Fibroblast of mammary gland (primary cell): ENCODE measurements at regions not wholly inside any gene's neighbourhood (a gene's known extent, or its start where the extent isn't known, plus 50 kb on each side); places are given as distances from the start of the nearest gene placed in this dataset.
A peak's percentile ranks its signal among the peaks of the same experiment; 100 is the strongest.
"Not testable (repeated sequence)": the region's sequence is repeated elsewhere in the genome, so short reads cannot be mapped to it uniquely, and the experiment has no call there.

Experiments used
- DNase-seq: peaks from one replicate; pipeline ENCODE4 v3.0.0-alpha.2; 2010; ENCODE audit warnings: low read depth
- H3K4me3 ChIP-seq: 2 replicates; pipeline ENCODE4 v1.5.1; 2011; ENCODE audit warnings: low read depth, mild to moderate bottlenecking, low read length, moderate library complexity; ENCODE audit not compliant: control insufficient read depth
- CTCF ChIP-seq: conservative IDR thresholded peaks from 2 replicates; pipeline ENCODE4 v1.5.1; 2011; ENCODE audit warnings: low read depth, low read length, inconsistent platforms; ENCODE audit not compliant: control insufficient read depth, insufficient read depth

- no peak for TF ChIP-seq CTCF
- DNase-seq = no peak
Observed at GRCh38 chr15:70578196-70578595, 185.2 kb downstream of the UACA start.

DNA sequence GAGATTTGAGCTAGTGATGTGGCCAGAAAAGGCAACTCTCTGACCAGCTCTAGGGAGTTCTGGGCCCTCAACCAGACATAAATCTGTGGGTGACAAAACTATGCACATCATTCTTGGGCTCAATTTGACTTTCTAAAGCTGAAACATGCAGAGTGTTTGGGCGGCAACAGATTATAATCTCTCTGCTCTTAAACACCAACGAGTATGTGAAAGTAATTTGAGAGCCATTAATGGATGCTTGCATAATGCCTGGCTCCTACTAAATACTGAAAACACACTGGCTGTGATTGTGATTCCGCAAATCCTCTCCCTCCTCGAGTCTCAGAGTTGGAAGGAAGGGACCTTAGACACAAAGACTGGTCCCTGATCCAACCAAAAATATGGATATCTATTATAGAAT lies 186.7 kb downstream of the UACA start:
- DNase-seq = no peak

More at GRCh38 chr15:70578196-70578595, 185.2 kb downstream of the UACA start:
- no peak overlapping the region for H3K4me3 ChIP-seq

GRCh38 chr15:70576276-70576675 lies 187.1 kb downstream of the UACA start:
- no peak for DNase-seq
- no peak for TF ChIP-seq CTCF
- H3K4me3 ChIP-seq = no peak overlapping the region

More for the DNA sequence above, 186.7 kb downstream of the UACA start:
- H3K4me3 ChIP-seq = no peak overlapping the region
- no peak for TF ChIP-seq CTCF

DNA sequence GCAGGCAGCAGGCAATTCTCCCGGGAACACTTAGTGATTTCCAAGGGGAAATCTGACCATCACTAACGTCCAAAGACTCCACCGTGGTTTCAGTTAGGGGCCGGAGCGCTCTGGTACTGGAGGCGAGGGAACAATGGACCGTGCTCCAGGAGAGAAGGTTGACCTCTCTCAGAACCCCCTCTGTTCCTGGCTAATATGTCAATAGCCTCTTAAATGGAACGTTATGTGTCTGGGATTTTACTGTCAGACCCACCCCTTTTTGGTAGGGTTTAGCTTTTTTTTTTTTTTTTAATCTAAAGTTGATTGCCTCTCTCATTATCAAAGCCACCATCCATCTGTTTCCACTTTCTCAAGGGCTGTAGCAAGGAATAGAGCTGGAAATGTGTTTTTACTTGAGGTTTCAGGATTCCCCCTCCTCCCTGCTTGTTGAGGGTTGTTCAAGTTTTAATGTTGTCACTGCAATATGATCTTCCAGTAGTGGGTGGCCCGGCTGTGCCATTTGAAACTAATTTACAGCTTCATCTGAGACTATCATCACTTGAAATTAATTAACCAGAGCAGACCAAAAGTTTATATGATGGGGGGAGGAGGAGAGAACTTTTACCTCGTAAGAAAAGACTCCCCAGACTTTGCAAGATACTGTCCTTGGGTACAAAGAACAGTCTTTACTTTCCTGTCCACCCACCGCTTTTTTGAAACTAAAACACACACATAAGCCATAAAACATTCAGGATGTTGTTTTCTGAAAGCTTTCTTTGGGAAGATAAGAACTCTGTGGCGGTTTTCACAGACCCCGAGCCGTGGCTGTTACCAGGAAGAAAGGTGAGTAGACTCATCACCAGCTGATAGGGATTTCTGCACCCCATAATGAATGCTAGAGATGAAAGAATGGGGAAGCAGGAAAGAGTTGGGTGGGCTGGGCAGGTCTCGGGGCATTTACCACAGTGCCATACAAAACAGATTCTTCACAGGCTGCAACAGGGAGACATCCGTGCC lies 187.8 kb downstream of the UACA start:
- DNase-seq = peak; percentile 46
- no peak overlapping the region for H3K4me3 ChIP-seq
- TF ChIP-seq CTCF = no peak

- DNase-seq, H3K4me3 ChIP-seq: not testable (repeated sequence)
Observed at GRCh38 chr15:70574325-70574724, 189.0 kb downstream of the UACA start.

- TF ChIP-seq CTCF = no peak
- DNase-seq = no peak
- no peak overlapping the region for H3K4me3 ChIP-seq
Observed at GRCh38 chr15:70573121-70573850, 190.1 kb downstream of the UACA start.

DNA sequence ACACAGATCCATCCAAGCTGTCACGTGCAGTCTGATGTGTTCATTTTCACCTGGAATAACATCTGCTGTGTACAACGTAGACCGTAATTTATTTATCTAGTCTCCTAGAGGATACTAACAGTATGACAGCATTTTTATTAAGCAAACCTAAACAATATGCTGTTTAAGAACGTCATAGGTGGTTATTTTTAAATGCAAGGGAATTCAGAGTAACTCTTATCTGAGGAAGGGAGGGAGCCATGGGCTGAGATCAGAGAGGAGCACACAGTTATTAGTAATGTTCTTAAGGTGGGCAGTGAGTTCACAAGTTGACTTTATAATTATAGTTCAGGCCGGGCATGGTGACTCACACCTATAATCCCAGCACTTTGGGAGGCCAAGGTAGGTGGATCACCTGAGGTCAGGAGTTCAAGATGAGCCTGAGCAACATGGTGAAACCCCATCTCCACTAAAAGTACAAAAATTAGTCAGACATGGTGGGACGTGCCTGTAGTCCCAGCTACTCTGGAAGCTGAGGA lies 193.6 kb downstream of the UACA start:
- no peak for TF ChIP-seq CTCF
- H3K4me3 ChIP-seq = no peak overlapping the region
- DNase-seq = no peak
